ENCODE measurements at regions not wholly inside any gene's neighbourhood (a gene's known extent, or its start where the extent isn't known, plus 50 kb on each side); places are given as distances from the start of the nearest gene placed in this dataset.

GRCh38 chr17:64773386-64773835 lies 111.3 kb upstream of the SMURF2 start:
- DNase-seq (ENCODE audit: low read depth in 2 of 2), result no peak

- DNase-seq (ENCODE audit: low read depth in 2 of 2), result no peak
These were observed 110.8 kb upstream of the SMURF2 start for GRCh38 chr17:64772845-64773299.

GRCh38 chr17:64771980-64772844 lies 110.1 kb upstream of the SMURF2 start:
- peak in 1 of 2 donors; percentile 38 for DNase-seq (ENCODE audit: low read depth in 2 of 2)

GRCh38 chr17:64769712-64770111 lies 107.6 kb upstream of the SMURF2 start:
- DNase-seq (ENCODE audit: low read depth in 2 of 2), result no peak

- no peak for DNase-seq (ENCODE audit: low read depth in 2 of 2)
These were observed 105.3 kb upstream of the SMURF2 start for GRCh38 chr17:64767269-64767997.

GRCh38 chr17:64765191-64765889 lies 103.2 kb upstream of the SMURF2 start:
- DNase-seq (ENCODE audit: low read depth in 2 of 2), result peak in 1 of 2 donors; percentile 40

- no peak for DNase-seq (ENCODE audit: low read depth in 2 of 2)
These were observed 89.0 kb upstream of the SMURF2 start for GRCh38 chr17:64750891-64751677.

GRCh38 chr17:64750478-64750877 lies 88.4 kb upstream of the SMURF2 start:
- no peak for DNase-seq (ENCODE audit: low read depth in 2 of 2)

- DNase-seq (ENCODE audit: low read depth in 2 of 2), result no peak
These were observed 87.2 kb upstream of the SMURF2 start for GRCh38 chr17:64749306-64749705.

GRCh38 chr17:64747938-64748540 lies 85.9 kb upstream of the SMURF2 start:
- peak in 1 of 2 donors; percentile 65 for DNase-seq (ENCODE audit: low read depth in 2 of 2)

- no peak for DNase-seq (ENCODE audit: low read depth in 2 of 2)
These were observed 80.2 kb upstream of the SMURF2 start for GRCh38 chr17:64742326-64742725.

GRCh38 chr17:64741916-64742315 lies 79.8 kb upstream of the SMURF2 start:
- peak in 1 of 2 donors; percentile 80 for DNase-seq (ENCODE audit: low read depth in 2 of 2)

- peak in 1 of 2 donors; percentile 89 for DNase-seq (ENCODE audit: low read depth in 2 of 2)
These were observed 79.0 kb upstream of the SMURF2 start for GRCh38 chr17:64741038-64741641.

GRCh38 chr17:64739316-64740058 lies 77.4 kb upstream of the SMURF2 start:
- DNase-seq (ENCODE audit: low read depth in 2 of 2), result peak in 1 of 2 donors; percentile 76

GRCh38 chr17:64736804-64737492 lies 74.8 kb upstream of the SMURF2 start:
- DNase-seq (ENCODE audit: low read depth in 2 of 2), result peak; percentile 65 to 78

- DNase-seq (ENCODE audit: low read depth in 2 of 2), result peak in 1 of 2 donors; percentile 74
These were observed 70.4 kb upstream of the SMURF2 start for GRCh38 chr17:64732336-64733006.

GRCh38 chr17:64730023-64730422 lies 67.9 kb upstream of the SMURF2 start:
- peak in 1 of 2 donors; percentile 65 for DNase-seq (ENCODE audit: low read depth in 2 of 2)

GRCh38 chr17:64729201-64729600 lies 67.1 kb upstream of the SMURF2 start:
- no peak for DNase-seq (ENCODE audit: low read depth in 2 of 2)

Data from dermis microvascular lymphatic vessel endothelial cell (primary cell).